GM23338 (cell line): ENCODE measurements at regions not wholly inside any gene's neighbourhood (a gene's known extent, or its start where the extent isn't known, plus 50 kb on each side); places are given as distances from the start of the nearest gene placed in this dataset.

Source experiments
- ATAC-seq: fragments of 200-7000 bp; cut with Tn5 transposase; 3 replicates; pipeline ENCODE4 v1.9.1; 2020
- DNase-seq: peaks from one replicate; pipeline ENCODE4 v3.0.0-alpha.2; 2015; ENCODE audit warnings: low spot score
- H2AFZ ChIP-seq: fragments of 200-600 bp; sonication (generic); 2 replicates; pipeline ENCODE4 v1.8.0; 2016; ENCODE audit warnings: antibody characterized with exemption, mild to moderate bottlenecking, moderate library complexity
- H3F3A ChIP-seq: fragments of 200-600 bp; sonication (generic); replicated peaks from 2 replicates; pipeline ENCODE4 v1.8.0; 2017; ENCODE audit warnings: antibody characterized with exemption, mixed run types, low read depth
- H3K27ac ChIP-seq: fragments of 200-600 bp; sonication (generic); 2 replicates; pipeline ENCODE4 v1.6.1; 2016; ENCODE audit warnings: low read depth
- H3K27me3 ChIP-seq: fragments of 200-600 bp; sonication (generic); 2 replicates; pipeline ENCODE4 v1.8.0; 2016; ENCODE audit warnings: mild to moderate bottlenecking, mixed run types, moderate library complexity; ENCODE audit not compliant: insufficient read depth
- H3K36me3 ChIP-seq: fragments of 200-600 bp; sonication (generic); 2 replicates; pipeline ENCODE4 v1.8.0; 2016; ENCODE audit warnings: mild to moderate bottlenecking; ENCODE audit not compliant: insufficient read depth
- H3K4me1 ChIP-seq: fragments of 200-600 bp; sonication (generic); 2 replicates; pipeline ENCODE4 v1.8.0; 2016; ENCODE audit warnings: mild to moderate bottlenecking, moderate library complexity; ENCODE audit not compliant: insufficient read depth
- H3K4me2 ChIP-seq: fragments of 200-600 bp; sonication (generic); 2 replicates; pipeline ENCODE4 v1.7.1; 2017; ENCODE audit warnings: mixed run types
- H3K4me3 ChIP-seq: fragments of 200-600 bp; sonication (generic); 2 replicates; pipeline ENCODE4 v1.6.1; 2016; ENCODE audit warnings: mixed run types
- H3K79me2 ChIP-seq: fragments of 200-600 bp; sonication (generic); replicated peaks from 2 replicates; pipeline ENCODE4 v1.8.0; 2017; ENCODE audit warnings: mild to moderate bottlenecking; ENCODE audit not compliant: insufficient read depth
- H3K9me2 ChIP-seq: fragments of 200-600 bp; sonication (generic); 2 replicates; pipeline ENCODE4 v1.8.0; 2017; ENCODE audit not compliant: insufficient read depth
- H4K20me1 ChIP-seq: fragments of 200-600 bp; sonication (generic); replicated peaks from 2 replicates; pipeline ENCODE4 v1.8.0; 2017; ENCODE audit warnings: mild to moderate bottlenecking; ENCODE audit not compliant: insufficient read depth
- H3K27ac Mint-ChIP-seq: 2 replicates; pipeline ENCODE4 v1.8.0; 2020; ENCODE audit warnings: inconsistent platforms, mild to moderate bottlenecking, moderate library complexity, mixed read lengths
- H3K27me3 Mint-ChIP-seq: 3 replicates; pipeline ENCODE4 v1.8.0; 2022; ENCODE audit warnings: low read depth, mild to moderate bottlenecking, moderate library complexity, mixed read lengths, inconsistent platforms; ENCODE audit not compliant: insufficient read depth, poor library complexity
- H3K36me3 Mint-ChIP-seq: 3 replicates; pipeline ENCODE4 v1.8.0; 2021; ENCODE audit warnings: low read depth, mild to moderate bottlenecking, inconsistent platforms, moderate library complexity, mixed read lengths
- H3K4me1 Mint-ChIP-seq: 3 replicates; pipeline ENCODE4 v1.8.0; 2020; ENCODE audit warnings: mild to moderate bottlenecking, inconsistent platforms, mixed read lengths
- H3K4me3 Mint-ChIP-seq: 3 replicates; pipeline ENCODE4 v1.8.0; 2021; ENCODE audit warnings: moderate library complexity, mild to moderate bottlenecking, inconsistent platforms, mixed read lengths
- H3K9me3 Mint-ChIP-seq: 3 replicates; pipeline ENCODE4 v1.8.0; 2020; ENCODE audit warnings: moderate library complexity, mild to moderate bottlenecking, inconsistent platforms, mixed read lengths
- ETS1 ChIP-seq: IDR thresholded peaks from 2 replicates; pipeline ENCODE4 v1.6.1; 2016; ENCODE audit warnings: antibody characterized with exemption
- EZH2phosphoT487 ChIP-seq: fragments of 200-600 bp; sonication (generic); IDR thresholded peaks from one replicate; pipeline ENCODE4 v1.8.1; 2018; ENCODE audit warnings: antibody characterized with exemption; ENCODE audit not compliant: unreplicated experiment
- JUNB ChIP-seq: IDR thresholded peaks from one replicate; pipeline ENCODE4 v1.6.1; 2016; ENCODE audit warnings: antibody characterized with exemption; ENCODE audit not compliant: unreplicated experiment
- NANOG ChIP-seq: IDR thresholded peaks from 2 replicates; pipeline ENCODE4 v1.6.1; 2016; ENCODE audit warnings: antibody characterized with exemption, borderline replicate concordance
- POLR2AphosphoS5 ChIP-seq: IDR thresholded peaks from 2 replicates; pipeline ENCODE4 v1.6.1; 2016; ENCODE audit warnings: antibody characterized with exemption, low read depth
- REST ChIP-seq: IDR thresholded peaks from one replicate; pipeline ENCODE4 v1.6.1; 2018; ENCODE audit warnings: antibody characterized with exemption; ENCODE audit not compliant: unreplicated experiment
- STAT1 ChIP-seq: IDR thresholded peaks from one replicate; pipeline ENCODE4 v1.6.1; 2016; ENCODE audit warnings: antibody characterized with exemption; ENCODE audit not compliant: unreplicated experiment
- ZNF114 ChIP-seq: fragments of 250-450 bp; sonication (Bioruptor Pico); IDR thresholded peaks from 2 replicates; pipeline ENCODE4 v1.5.0; 2020; ENCODE audit warnings: mild to moderate bottlenecking, moderate library complexity
- ZNF331 ChIP-seq: fragments of 250-450 bp; sonication (Bioruptor Pico); IDR thresholded peaks from 2 replicates; pipeline ENCODE4 v1.5.0; 2020; ENCODE audit warnings: low read depth, mild to moderate bottlenecking, moderate library complexity
- TF ChIP-seq, protein P1 (sequence below), 2 experiments: fragments of 200-600 bp in 1 of 2; sonication (generic) in 1 of 2; conservative IDR thresholded peaks; 2 replicates each; pipeline versions ENCODE4 v1.5.1 to v1.6.1; 2016 to 2017; ENCODE audit warnings: antibody characterized with exemption in 2 of 2, low read depth in 2 of 2, mild to moderate bottlenecking in 2 of 2, moderate library complexity in 1 of 2

DNA sequence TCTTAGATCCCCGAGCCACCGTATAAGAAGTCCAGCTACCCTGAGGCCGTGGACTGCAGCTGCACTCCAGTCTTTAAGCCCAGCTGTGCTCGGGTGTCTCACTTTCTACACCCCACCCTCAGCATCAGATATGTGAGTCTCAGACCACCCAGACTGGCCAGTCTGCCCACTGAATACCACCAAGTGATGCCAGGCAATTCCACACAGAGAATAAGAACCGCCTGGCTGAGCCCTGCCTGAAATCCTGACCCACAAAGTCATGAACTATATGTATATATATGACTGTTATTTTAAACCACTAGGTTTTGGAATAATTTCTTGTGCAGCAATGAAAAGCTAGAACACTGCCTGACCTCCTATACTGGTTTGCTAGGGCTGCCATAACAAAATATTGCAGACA lies 106.7 kb downstream of the FOXF2 start:
- no peak for ATAC-seq
- Histone ChIP-seq H3K27ac (no peak overlapping the region), H3F3A (no peaks in the 10 kb centered on the region), H2AFZ (no peak overlapping the region), H3K4me2 (no peak overlapping the region), H3K9me2 (no peaks in the 10 kb centered on the region), H3K27me3 (no peaks in the 10 kb centered on the region), H4K20me1 (no peaks in the 10 kb centered on the region), H3K4me3 (no peak overlapping the region), H3K79me2 (no peaks in the 10 kb centered on the region), H3K4me1 (no peaks in the 10 kb centered on the region), H3K36me3 (no peaks in the 10 kb centered on the region)
- Mint-ChIP-seq H3K27me3 (no peaks in the 10 kb centered on the region), H3K36me3 (peaks cover 9% of the 10 kb centered on the region), H3K27ac (no peak overlapping the region), H3K4me1 (peaks cover 12% of the 10 kb centered on the region), H3K4me3 (no peak overlapping the region), H3K9me3 (peaks cover 16% of the 10 kb centered on the region)
- DNase-seq, result no peak
- TF ChIP-seq ETS1 (no peak), ZNF331 (CRISPR knock-in tag) (peak; percentile 90)

- H3K4me1 Mint-ChIP-seq, result peaks cover 12% of the 10 kb centered on the region
- no peak overlapping the region for H3K27ac Mint-ChIP-seq
- Histone ChIP-seq H3K79me2 (no peaks in the 10 kb centered on the region), H2AFZ (peak overlapping the region; percentile 66), H3K4me1 (no peaks in the 10 kb centered on the region), H3K27me3 (no peaks in the 10 kb centered on the region), H3K4me2 (no peak overlapping the region), H4K20me1 (no peaks in the 10 kb centered on the region), H3K36me3 (no peaks in the 10 kb centered on the region), H3K27ac (no peak overlapping the region), H3K9me2 (no peaks in the 10 kb centered on the region), H3K4me3 (no peak overlapping the region), H3F3A (no peaks in the 10 kb centered on the region)
- peaks cover 16% of the 10 kb centered on the region for H3K9me3 Mint-ChIP-seq
- H3K36me3 Mint-ChIP-seq, result peaks cover 9% of the 10 kb centered on the region
- H3K4me3 Mint-ChIP-seq, result no peak overlapping the region
- ATAC-seq, result peak; percentile 21; the same call in 2 of the 3 replicates
- no peak for DNase-seq
- H3K27me3 Mint-ChIP-seq, result peaks cover 4% of the 10 kb centered on the region
- no peak for TF ChIP-seq EZH2phosphoT487
- no peak for TF ChIP-seq REST
- TF ChIP-seq POLR2AphosphoS5, result no peak
- TF ChIP-seq JUNB, result no peak
- TF ChIP-seq ZNF114 (CRISPR knock-in tag), result no peak
- TF ChIP-seq, protein P1, sequence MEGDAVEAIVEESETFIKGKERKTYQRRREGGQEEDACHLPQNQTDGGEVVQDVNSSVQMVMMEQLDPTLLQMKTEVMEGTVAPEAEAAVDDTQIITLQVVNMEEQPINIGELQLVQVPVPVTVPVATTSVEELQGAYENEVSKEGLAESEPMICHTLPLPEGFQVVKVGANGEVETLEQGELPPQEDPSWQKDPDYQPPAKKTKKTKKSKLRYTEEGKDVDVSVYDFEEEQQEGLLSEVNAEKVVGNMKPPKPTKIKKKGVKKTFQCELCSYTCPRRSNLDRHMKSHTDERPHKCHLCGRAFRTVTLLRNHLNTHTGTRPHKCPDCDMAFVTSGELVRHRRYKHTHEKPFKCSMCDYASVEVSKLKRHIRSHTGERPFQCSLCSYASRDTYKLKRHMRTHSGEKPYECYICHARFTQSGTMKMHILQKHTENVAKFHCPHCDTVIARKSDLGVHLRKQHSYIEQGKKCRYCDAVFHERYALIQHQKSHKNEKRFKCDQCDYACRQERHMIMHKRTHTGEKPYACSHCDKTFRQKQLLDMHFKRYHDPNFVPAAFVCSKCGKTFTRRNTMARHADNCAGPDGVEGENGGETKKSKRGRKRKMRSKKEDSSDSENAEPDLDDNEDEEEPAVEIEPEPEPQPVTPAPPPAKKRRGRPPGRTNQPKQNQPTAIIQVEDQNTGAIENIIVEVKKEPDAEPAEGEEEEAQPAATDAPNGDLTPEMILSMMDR (conservative IDR thresholded peaks at IDR 0.05; ENCODE audit: low read depth in 2 of 2), result no peak
- no peak for TF ChIP-seq STAT1
- no peak for TF ChIP-seq NANOG
Measured at GRCh38 chr6:1496836-1497760, 107.7 kb downstream of the FOXF2 start.
